ENCODE measurements at regions not wholly inside any gene's neighbourhood (a gene's known extent, or its start where the extent isn't known, plus 50 kb on each side); places are given as distances from the start of the nearest gene placed in this dataset.

DNA sequence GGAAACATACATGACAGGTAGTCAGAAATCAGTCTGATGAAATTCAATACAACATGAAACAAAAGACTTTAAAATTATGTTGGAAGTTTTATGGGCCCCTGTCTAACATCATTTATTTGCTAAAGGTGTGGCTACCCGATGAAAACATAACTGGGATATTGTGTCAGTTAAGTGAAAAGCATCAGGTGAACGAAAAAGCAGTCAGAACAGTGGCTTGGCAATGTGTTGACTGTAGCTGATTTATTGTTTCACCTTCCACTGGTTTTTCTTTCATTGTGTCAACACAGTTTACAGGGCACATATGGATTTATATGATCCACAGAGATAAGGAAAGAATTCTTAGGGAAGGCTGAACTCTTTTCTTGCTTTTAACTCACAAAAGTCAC, 429.6 kb upstream of the ZNF608 start:
- DNase-seq (ENCODE audit: low spot score), result no peak

DNA sequence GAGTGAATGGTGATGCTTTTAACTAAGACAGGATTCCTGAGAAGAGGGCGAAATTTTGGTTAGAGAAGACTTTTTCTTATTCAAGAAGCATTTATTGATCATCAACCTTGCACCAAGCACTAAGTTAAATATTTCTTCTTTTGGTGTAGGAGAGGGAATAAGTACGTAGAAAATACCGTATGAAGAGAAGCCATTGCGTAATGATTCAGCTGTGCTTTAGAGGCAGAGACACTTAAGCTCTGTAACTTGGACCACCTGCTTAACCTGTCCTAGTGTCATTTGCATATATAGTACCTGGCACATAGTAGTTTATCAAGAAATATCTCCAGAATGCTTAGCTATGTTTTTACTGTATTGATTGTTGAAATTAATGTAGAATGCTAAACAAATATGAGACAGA, 430.9 kb upstream of the ZNF608 start:
- no peak for DNase-seq (ENCODE audit: low spot score)

DNA sequence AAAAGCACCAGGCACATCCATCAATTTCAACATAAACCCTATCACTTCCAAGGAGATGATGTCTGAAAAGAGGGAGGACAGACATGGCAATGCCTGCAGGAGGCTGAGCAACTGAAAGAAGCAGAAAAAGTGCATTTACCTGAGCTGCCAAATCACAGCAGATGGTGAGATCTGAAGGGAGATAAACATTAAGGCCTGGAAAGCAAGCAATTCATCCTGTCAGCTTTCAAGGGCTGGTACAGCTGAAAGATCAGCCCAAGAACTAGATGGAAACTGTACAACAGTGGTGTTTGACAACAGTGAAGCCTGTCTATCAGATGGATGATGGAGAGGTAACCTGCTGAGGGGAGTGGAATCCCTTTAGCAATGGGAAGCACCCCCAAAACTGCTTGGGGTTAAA, 433.2 kb upstream of the ZNF608 start:
- no peak for DNase-seq (ENCODE audit: low spot score)

DNA sequence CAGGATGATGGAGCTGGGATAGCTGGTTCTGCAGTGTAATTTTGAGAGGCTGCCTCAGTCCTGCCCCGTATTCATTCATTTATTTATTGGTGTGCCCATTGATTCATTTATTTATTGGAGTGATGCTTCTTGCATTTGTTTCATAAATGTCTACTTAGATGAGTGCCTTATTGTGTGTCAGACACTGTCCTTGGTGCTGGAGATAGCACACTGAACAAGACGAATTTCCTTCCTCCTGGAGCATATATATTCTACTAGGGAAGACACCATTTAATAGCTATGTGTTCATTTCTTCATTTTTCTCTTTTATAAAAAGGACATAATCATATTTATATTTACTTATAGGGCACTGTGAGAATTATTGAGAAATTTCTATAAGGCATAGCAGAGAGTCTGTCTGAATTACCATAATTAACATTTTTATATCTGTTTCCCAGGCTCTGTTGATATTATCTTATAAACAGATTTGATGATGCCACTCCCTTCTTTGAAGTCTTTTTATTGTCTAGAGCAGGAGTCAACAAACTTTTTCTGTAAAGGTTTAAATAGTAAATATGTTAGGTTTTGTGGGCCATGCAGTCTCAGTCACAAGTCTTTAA, 433.9 kb upstream of the ZNF608 start:
- DNase-seq (ENCODE audit: low spot score), result no peak

GRCh38 chr5:125181159-125181558, 434.7 kb upstream of the ZNF608 start:
- DNase-seq (ENCODE audit: low spot score), result no peak

DNA sequence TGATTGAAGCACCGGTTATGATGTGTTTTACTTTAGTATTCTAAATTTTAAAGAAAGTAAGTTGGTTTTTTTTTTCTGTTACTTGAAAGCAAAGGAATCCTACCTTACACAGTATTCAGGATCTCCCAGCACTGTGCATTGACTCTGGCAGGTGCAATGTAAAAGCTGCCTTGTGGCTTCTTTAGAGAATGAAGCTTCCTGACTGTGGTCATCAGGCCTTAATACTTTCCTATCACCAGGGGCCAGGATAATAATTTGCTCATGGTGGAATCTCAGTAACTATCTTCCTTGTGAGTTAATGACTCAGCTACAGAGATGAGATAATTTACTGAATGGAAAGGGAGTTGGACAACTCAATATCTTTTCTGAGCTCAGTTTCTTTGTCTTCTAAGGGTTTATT, 435.5 kb upstream of the ZNF608 start:
- no peak for DNase-seq (ENCODE audit: low spot score)

GRCh38 chr5:125185740-125186139, 439.3 kb upstream of the ZNF608 start:
- DNase-seq (ENCODE audit: low spot score), result no peak

DNA sequence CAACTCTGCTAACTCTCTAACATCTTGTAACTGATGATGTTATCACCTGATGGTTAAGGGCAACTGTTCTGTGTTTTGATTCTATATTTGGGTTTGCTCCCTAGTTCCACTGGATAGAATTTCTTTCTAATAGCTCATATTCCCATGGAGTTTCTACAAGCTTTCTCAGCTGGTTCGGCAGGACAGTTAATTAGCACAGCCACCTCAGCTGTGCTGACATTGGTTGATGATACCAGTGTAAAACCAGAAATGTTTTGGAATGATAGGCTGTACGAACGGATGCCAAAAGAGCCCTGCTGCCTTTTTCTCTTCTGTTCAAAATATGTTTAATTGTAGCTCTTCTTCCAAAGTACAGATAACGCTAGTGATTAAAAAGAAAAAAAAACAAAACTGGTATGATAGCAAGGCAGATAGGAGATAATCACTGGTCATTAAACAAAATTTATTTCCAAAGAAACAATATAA, 440.5 kb upstream of the ZNF608 start:
- DNase-seq (ENCODE audit: low spot score), result no peak

GRCh38 chr5:125189531-125189941, 443.1 kb upstream of the ZNF608 start:
- DNase-seq (ENCODE audit: low spot score), result no peak

DNA sequence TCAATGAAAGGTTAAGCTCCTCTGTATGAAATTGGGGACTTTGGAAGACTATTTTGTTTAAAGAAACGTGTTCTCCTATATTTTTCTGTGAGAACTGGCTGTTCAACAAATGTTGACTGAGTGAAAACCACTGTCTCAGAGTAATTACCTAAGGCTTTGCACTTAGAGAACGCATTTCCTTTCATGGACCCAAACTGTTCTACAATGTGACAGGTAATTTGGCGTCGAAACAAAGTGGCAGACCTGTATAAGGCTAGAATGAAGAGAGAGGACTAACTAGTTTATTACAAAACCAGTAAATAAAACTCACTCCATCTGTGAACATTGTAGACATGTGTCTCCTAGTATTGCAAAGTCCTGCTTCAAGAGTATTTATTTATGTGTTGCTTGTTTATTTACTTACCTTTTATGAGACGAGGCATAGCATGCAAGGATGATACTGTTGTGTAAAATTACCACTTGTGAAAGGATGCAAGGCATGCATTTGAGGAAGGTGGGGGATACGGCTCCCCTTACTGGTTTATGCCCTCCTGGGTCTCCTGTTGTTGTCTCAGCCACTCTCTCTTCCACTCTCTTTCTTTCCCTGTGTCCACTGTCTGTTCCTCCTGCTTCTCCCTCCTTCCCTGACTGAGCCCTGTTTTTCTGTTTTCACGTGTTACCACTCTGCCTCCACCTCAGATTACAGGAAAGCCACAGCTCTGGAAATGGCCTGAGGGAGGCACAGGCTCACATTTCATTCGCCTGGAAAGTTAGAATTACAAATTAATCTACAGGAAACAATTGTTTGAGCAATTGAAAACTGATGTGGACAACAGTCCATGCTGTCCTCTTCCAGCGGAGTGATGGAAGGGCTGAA, 444.0 kb upstream of the ZNF608 start:
- DNase-seq (ENCODE audit: low spot score), result peak; percentile 87

GRCh38 chr5:125194883-125195282, 448.4 kb upstream of the ZNF608 start:
- no peak for DNase-seq (ENCODE audit: low spot score)

GRCh38 chr5:125196481-125197111, 450.2 kb upstream of the ZNF608 start:
- no peak for DNase-seq (ENCODE audit: low spot score)

GRCh38 chr5:125197321-125197720, 450.9 kb upstream of the ZNF608 start:
- DNase-seq (ENCODE audit: low spot score), result no peak

GRCh38 chr5:125198270-125198974, 452.0 kb upstream of the ZNF608 start:
- peak; percentile 67 for DNase-seq (ENCODE audit: low spot score)

- no peak for DNase-seq (ENCODE audit: low spot score)
Measured at GRCh38 chr5:125199373-125199772, 452.9 kb upstream of the ZNF608 start.

DNA sequence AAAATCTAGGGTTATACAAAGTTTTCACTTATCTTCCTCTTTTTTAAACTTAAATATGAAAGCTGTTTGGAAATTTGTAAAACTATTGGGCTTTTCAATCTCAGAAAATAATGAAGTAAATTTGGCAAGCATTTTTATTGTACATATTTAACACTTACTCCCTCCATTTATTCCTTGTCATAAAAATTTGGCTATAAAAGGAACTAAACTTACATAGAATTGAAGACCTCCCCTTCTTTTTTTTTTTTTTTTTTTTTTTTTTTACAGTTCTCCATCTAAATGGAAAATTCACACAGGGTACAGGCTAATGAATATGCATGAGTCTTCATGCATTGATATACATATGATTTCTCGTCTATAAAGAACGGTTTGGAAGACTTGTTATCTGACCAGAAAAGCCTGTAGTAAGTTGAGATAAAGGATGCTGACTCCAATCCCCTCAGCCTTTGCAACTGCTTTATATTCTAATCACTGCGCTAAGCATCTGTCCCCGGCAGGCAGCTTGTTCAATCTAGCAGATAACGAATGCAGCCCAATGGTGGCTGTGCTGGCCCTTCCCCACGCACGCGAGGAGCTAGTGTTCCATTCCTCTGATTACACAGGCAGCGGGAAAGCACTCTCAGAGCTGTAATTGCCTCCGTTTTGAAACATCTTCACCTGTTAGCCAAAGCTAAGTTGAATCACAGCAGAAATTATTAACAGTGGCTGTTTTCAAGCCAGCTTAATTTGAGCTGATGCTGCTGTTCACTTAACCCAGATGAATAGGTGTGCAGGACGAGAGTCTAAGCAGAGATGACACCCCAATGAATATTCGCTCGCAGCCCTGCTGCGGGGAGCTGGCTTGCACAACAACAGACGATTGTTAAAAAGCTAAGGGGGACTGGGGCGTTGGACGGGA, 453.8 kb upstream of the ZNF608 start:
- DNase-seq (ENCODE audit: low spot score), result no peak

GRCh38 chr5:125200866-125201373, 454.5 kb upstream of the ZNF608 start:
- no peak for DNase-seq (ENCODE audit: low spot score)

GRCh38 chr5:125201446-125202052, 455.1 kb upstream of the ZNF608 start:
- no peak for DNase-seq (ENCODE audit: low spot score)

DNA sequence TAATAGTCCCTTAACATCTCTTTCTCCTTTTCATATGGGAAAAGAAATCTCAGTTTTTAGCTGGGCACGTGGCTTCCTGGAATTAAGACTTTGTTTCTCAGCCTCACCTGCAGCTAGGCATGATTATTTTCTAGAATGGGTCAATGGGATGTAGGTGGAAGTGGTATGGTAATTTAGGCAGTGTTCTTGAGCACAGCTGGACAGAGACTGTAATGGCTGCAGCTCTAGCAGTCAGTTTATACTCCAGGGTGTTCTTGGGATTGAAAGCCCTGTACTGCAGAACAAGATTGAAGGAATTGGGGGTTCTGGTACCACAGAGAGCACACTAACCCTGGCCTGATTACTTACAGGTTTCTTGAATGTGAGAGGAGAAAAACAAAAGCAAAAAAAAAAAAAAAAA, 455.9 kb upstream of the ZNF608 start:
- DNase-seq (ENCODE audit: low spot score), result no peak

DNA sequence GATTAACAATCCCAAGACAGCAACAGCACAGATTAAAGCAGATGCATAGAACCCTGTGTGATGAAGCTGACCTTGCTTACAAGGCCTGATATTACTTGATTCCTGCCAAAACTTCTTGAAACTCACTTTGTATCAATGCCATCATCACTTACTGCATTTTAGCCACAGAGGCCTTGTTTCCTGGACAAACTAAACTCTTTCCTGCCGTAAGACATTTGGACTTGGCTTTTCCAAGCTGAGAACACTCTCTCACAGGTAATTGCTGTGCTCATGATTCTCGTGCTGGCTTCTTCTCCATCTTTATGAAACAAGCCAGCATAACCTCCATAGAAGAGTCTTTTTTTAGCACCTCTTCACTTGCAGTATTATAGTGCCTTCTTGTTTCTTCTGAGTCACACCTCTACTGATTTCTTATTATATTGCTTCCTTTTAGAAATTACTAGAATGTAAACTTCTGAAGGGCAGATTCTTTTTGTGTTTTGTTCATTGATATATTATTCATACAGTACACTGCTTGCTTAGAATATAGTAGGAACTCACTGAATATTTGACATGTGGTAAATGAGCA, 456.5 kb upstream of the ZNF608 start:
- no peak for DNase-seq (ENCODE audit: low spot score)

Measured in H4 (cell line).